ENCODE measurements at regions not wholly inside any gene's neighbourhood (a gene's known extent, or its start where the extent isn't known, plus 50 kb on each side); places are given as distances from the start of the nearest gene placed in this dataset.

- Histone ChIP-seq H3K27ac (ENCODE audit: low read depth, low read length) (peak overlapping the region; percentile 56), H3K36me3 (ENCODE audit: control insufficient read depth, insufficient read depth, low read length) (no peaks in the 10 kb centered on the region), H3K9ac (ENCODE audit: low read length) (no peak overlapping the region), H3K27me3 (ENCODE audit: control insufficient read depth, insufficient read depth, low read length) (no peaks in the 10 kb centered on the region), H3K4me3 (ENCODE audit: low read length) (no peak overlapping the region), H3K4me1 (ENCODE audit: control insufficient read depth, insufficient read depth, low read length) (peaks cover 10% of the 10 kb centered on the region)
Measured at GRCh38 chr6:139643986-139644385, 269.5 kb upstream of the CITED2 start.

GRCh38 chr6:139642346-139642745, 267.9 kb upstream of the CITED2 start:
- H3K36me3 ChIP-seq (ENCODE audit: control insufficient read depth, insufficient read depth, low read length) = no peaks in the 10 kb centered on the region
- peaks cover 10% of the 10 kb centered on the region for H3K4me1 ChIP-seq (ENCODE audit: control insufficient read depth, insufficient read depth, low read length)
- H3K27ac ChIP-seq (ENCODE audit: low read depth, low read length) = no peak overlapping the region
- H3K9ac ChIP-seq (ENCODE audit: low read length) = no peak overlapping the region
- H3K4me3 ChIP-seq (ENCODE audit: low read length) = no peak overlapping the region
- H3K27me3 ChIP-seq (ENCODE audit: control insufficient read depth, insufficient read depth, low read length) = no peaks in the 10 kb centered on the region

- no peaks in the 10 kb centered on the region for H3K36me3 ChIP-seq (ENCODE audit: control insufficient read depth, insufficient read depth, low read length)
- H3K27me3 ChIP-seq (ENCODE audit: control insufficient read depth, insufficient read depth, low read length) = no peaks in the 10 kb centered on the region
- H3K4me1 ChIP-seq (ENCODE audit: control insufficient read depth, insufficient read depth, low read length) = peaks cover 10% of the 10 kb centered on the region
- H3K9ac ChIP-seq (ENCODE audit: low read length) = no peak overlapping the region
- no peak overlapping the region for H3K27ac ChIP-seq (ENCODE audit: low read depth, low read length)
- H3K4me3 ChIP-seq (ENCODE audit: low read length) = no peak overlapping the region
Measured at GRCh38 chr6:139641376-139641775, 266.9 kb upstream of the CITED2 start.

- no peaks in the 10 kb centered on the region for H3K36me3 ChIP-seq (ENCODE audit: control insufficient read depth, insufficient read depth, low read length)
- H3K4me1 ChIP-seq (ENCODE audit: control insufficient read depth, insufficient read depth, low read length) = peaks cover 10% of the 10 kb centered on the region
- no peak overlapping the region for H3K27ac ChIP-seq (ENCODE audit: low read depth, low read length)
Measured at GRCh38 chr6:139640921-139641320, 266.5 kb upstream of the CITED2 start.

GRCh38 chr6:139640448-139640847, 266.0 kb upstream of the CITED2 start:
- Histone ChIP-seq H3K27me3 (ENCODE audit: control insufficient read depth, insufficient read depth, low read length) (no peaks in the 10 kb centered on the region), H3K9ac (ENCODE audit: low read length) (no peak overlapping the region), H3K36me3 (ENCODE audit: control insufficient read depth, insufficient read depth, low read length) (no peaks in the 10 kb centered on the region), H3K27ac (ENCODE audit: low read depth, low read length) (no peak overlapping the region), H3K4me3 (ENCODE audit: low read length) (no peak overlapping the region), H3K4me1 (ENCODE audit: control insufficient read depth, insufficient read depth, low read length) (peaks cover 10% of the 10 kb centered on the region)

More at GRCh38 chr6:139640921-139641320, 266.5 kb upstream of the CITED2 start:
- Histone ChIP-seq H3K4me3 (ENCODE audit: low read length) (no peak overlapping the region), H3K27me3 (ENCODE audit: control insufficient read depth, insufficient read depth, low read length) (no peaks in the 10 kb centered on the region), H3K9ac (ENCODE audit: low read length) (no peak overlapping the region)

- no peak overlapping the region for H3K4me3 ChIP-seq (ENCODE audit: low read length)
- no peaks in the 10 kb centered on the region for H3K27me3 ChIP-seq (ENCODE audit: control insufficient read depth, insufficient read depth, low read length)
- no peaks in the 10 kb centered on the region for H3K36me3 ChIP-seq (ENCODE audit: control insufficient read depth, insufficient read depth, low read length)
- no peak overlapping the region for H3K9ac ChIP-seq (ENCODE audit: low read length)
- H3K4me1 ChIP-seq (ENCODE audit: control insufficient read depth, insufficient read depth, low read length) = peaks cover 8% of the 10 kb centered on the region
- H3K27ac ChIP-seq (ENCODE audit: low read depth, low read length) = no peak overlapping the region
Measured at GRCh38 chr6:139639507-139639906, 265.1 kb upstream of the CITED2 start.

GRCh38 chr6:139638179-139638941, 263.9 kb upstream of the CITED2 start:
- Histone ChIP-seq H3K36me3 (ENCODE audit: control insufficient read depth, insufficient read depth, low read length) (no peaks in the 10 kb centered on the region), H3K27ac (ENCODE audit: low read depth, low read length) (no peak overlapping the region), H3K4me1 (ENCODE audit: control insufficient read depth, insufficient read depth, low read length) (no peaks in the 10 kb centered on the region), H3K4me3 (ENCODE audit: low read length) (no peak overlapping the region), H3K9ac (ENCODE audit: low read length) (no peak overlapping the region), H3K27me3 (ENCODE audit: control insufficient read depth, insufficient read depth, low read length) (no peaks in the 10 kb centered on the region)

GRCh38 chr6:139637766-139638165, 263.3 kb upstream of the CITED2 start:
- no peaks in the 10 kb centered on the region for H3K27me3 ChIP-seq (ENCODE audit: control insufficient read depth, insufficient read depth, low read length)
- H3K4me3 ChIP-seq (ENCODE audit: low read length) = no peak overlapping the region
- no peaks in the 10 kb centered on the region for H3K36me3 ChIP-seq (ENCODE audit: control insufficient read depth, insufficient read depth, low read length)
- H3K4me1 ChIP-seq (ENCODE audit: control insufficient read depth, insufficient read depth, low read length) = no peaks in the 10 kb centered on the region
- no peak overlapping the region for H3K27ac ChIP-seq (ENCODE audit: low read depth, low read length)
- no peak overlapping the region for H3K9ac ChIP-seq (ENCODE audit: low read length)

GRCh38 chr6:139636391-139636790, 261.9 kb upstream of the CITED2 start:
- Histone ChIP-seq H3K36me3 (ENCODE audit: control insufficient read depth, insufficient read depth, low read length) (no peaks in the 10 kb centered on the region), H3K27me3 (ENCODE audit: control insufficient read depth, insufficient read depth, low read length) (no peaks in the 10 kb centered on the region), H3K4me1 (ENCODE audit: control insufficient read depth, insufficient read depth, low read length) (no peaks in the 10 kb centered on the region), H3K27ac (ENCODE audit: low read depth, low read length) (no peak overlapping the region), H3K9ac (ENCODE audit: low read length) (no peak overlapping the region), H3K4me3 (ENCODE audit: low read length) (no peak overlapping the region)

GRCh38 chr6:139635401-139636130, 261.1 kb upstream of the CITED2 start:
- no peak overlapping the region for H3K4me3 ChIP-seq (ENCODE audit: low read length)
- H3K9ac ChIP-seq (ENCODE audit: low read length) = no peak overlapping the region
- no peak overlapping the region for H3K27ac ChIP-seq (ENCODE audit: low read depth, low read length)
- no peaks in the 10 kb centered on the region for H3K27me3 ChIP-seq (ENCODE audit: control insufficient read depth, insufficient read depth, low read length)
- no peaks in the 10 kb centered on the region for H3K4me1 ChIP-seq (ENCODE audit: control insufficient read depth, insufficient read depth, low read length)
- no peaks in the 10 kb centered on the region for H3K36me3 ChIP-seq (ENCODE audit: control insufficient read depth, insufficient read depth, low read length)

- no peak overlapping the region for H3K9ac ChIP-seq (ENCODE audit: low read length)
- no peaks in the 10 kb centered on the region for H3K27me3 ChIP-seq (ENCODE audit: control insufficient read depth, insufficient read depth, low read length)
- H3K36me3 ChIP-seq (ENCODE audit: control insufficient read depth, insufficient read depth, low read length) = no peaks in the 10 kb centered on the region
- no peaks in the 10 kb centered on the region for H3K4me1 ChIP-seq (ENCODE audit: control insufficient read depth, insufficient read depth, low read length)
- no peak overlapping the region for H3K4me3 ChIP-seq (ENCODE audit: low read length)
- H3K27ac ChIP-seq (ENCODE audit: low read depth, low read length) = no peak overlapping the region
Measured at GRCh38 chr6:139632840-139633239, 258.4 kb upstream of the CITED2 start.

- Histone ChIP-seq H3K4me1 (ENCODE audit: control insufficient read depth, insufficient read depth, low read length) (no peaks in the 10 kb centered on the region), H3K27me3 (ENCODE audit: control insufficient read depth, insufficient read depth, low read length) (no peaks in the 10 kb centered on the region), H3K36me3 (ENCODE audit: control insufficient read depth, insufficient read depth, low read length) (no peaks in the 10 kb centered on the region), H3K27ac (ENCODE audit: low read depth, low read length) (no peak overlapping the region), H3K4me3 (ENCODE audit: low read length) (no peak overlapping the region), H3K9ac (ENCODE audit: low read length) (no peak overlapping the region)
Measured at GRCh38 chr6:139628270-139628669, 253.8 kb upstream of the CITED2 start.

- H3K27me3 ChIP-seq (ENCODE audit: control insufficient read depth, insufficient read depth, low read length) = no peaks in the 10 kb centered on the region
- no peaks in the 10 kb centered on the region for H3K4me1 ChIP-seq (ENCODE audit: control insufficient read depth, insufficient read depth, low read length)
- no peak overlapping the region for H3K4me3 ChIP-seq (ENCODE audit: low read length)
- no peak overlapping the region for H3K27ac ChIP-seq (ENCODE audit: low read depth, low read length)
- H3K36me3 ChIP-seq (ENCODE audit: control insufficient read depth, insufficient read depth, low read length) = no peaks in the 10 kb centered on the region
- H3K9ac ChIP-seq (ENCODE audit: low read length) = no peak overlapping the region
Measured at GRCh38 chr6:139627091-139627490, 252.6 kb upstream of the CITED2 start.

Data from rectal smooth muscle tissue (tissue), 1 donor.